ENCODE measurements at regions not wholly inside any gene's neighbourhood (a gene's known extent, or its start where the extent isn't known, plus 50 kb on each side); places are given as distances from the start of the nearest gene placed in this dataset.

DNA sequence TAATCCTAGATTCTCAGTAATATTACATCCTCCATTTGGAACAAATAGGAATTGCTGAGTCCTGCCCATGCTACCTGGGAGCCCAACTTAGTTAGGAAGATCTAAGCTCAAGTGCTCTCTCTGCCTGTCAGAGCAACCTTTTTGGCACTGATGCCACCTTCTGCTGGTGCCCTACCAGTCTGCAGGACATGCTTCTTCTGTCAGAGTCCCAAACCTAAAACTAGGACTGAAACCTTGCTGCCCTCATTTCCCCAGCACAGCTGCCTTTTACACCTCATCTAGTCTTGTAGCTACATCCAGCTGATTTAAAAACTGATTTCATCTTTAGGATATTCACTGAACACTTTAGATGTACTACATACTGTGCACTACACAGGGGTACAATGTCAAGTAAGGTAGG, 118.7 kb downstream of the LYPLAL1 start:
- Histone ChIP-seq H3K9ac (ENCODE audit: low read length) (no peak overlapping the region), H3K9me3 (ENCODE audit: control insufficient read depth, low read length) (no peaks in the 10 kb centered on the region), H3K4me3 (ENCODE audit: low read length) (no peak overlapping the region), H3K27me3 (replicated peaks; ENCODE audit: control insufficient read depth, insufficient read depth, low read length) (no peaks in the 10 kb centered on the region), H3K36me3 (ENCODE audit: control insufficient read depth, insufficient read depth, low read length, severe bottlenecking) (no peaks in the 10 kb centered on the region), H3K4me1 (ENCODE audit: control insufficient read depth, insufficient read depth, low read length) (peaks cover 15% of the 10 kb centered on the region)
- DNase-seq (ENCODE audit: low read depth) = no peak

DNA sequence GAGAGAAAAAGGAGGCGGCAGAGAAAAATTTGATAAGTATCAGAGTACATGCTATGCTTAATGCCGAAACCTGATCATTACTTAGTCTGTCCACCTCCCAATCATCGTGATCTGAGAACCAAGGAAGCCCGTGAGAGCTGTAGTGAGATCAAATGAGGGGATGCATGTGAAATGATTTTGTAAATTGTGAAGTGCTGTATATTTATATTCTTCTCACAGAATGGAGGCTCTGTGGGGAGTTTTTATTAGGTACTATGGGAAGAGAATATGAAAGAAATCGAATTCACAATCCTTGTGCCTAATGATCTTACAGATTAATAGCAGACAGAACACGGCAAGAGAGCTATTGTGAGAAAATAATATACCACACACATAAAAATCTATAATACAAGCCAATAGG, 115.5 kb downstream of the LYPLAL1 start:
- Histone ChIP-seq H3K9ac (ENCODE audit: low read length) (no peak overlapping the region), H3K9me3 (ENCODE audit: control insufficient read depth, low read length) (no peaks in the 10 kb centered on the region), H3K36me3 (ENCODE audit: control insufficient read depth, insufficient read depth, low read length, severe bottlenecking) (no peaks in the 10 kb centered on the region), H3K27me3 (replicated peaks; ENCODE audit: control insufficient read depth, insufficient read depth, low read length) (no peaks in the 10 kb centered on the region), H3K4me1 (ENCODE audit: control insufficient read depth, insufficient read depth, low read length) (peaks cover 7% of the 10 kb centered on the region), H3K4me3 (ENCODE audit: low read length) (no peak overlapping the region)
- no peak for DNase-seq (ENCODE audit: low read depth)

DNA sequence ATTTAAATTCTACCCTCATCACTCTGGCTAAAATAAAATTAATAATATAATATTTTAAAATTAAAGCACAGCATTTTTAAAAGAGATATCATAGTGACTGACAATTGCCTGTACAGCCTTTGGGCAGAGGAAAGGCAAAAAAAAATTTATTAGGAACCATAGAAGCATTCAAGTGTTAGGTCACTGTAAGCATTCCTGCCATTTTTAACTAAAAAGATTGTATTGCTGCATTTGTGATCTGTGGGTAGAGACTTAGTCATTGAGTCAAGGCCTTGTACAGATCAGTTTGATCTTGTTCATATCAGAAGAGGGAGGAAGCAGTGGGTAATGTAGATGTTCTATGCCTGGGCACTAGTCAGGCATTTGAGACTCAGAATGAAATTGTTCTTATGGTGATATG, 109.9 kb downstream of the LYPLAL1 start:
- H3K4me3 ChIP-seq (ENCODE audit: low read length) = no peak overlapping the region
- no peak overlapping the region for H3K9ac ChIP-seq (ENCODE audit: low read length)
- H3K4me1 ChIP-seq (ENCODE audit: control insufficient read depth, insufficient read depth, low read length) = no peaks in the 10 kb centered on the region
- DNase-seq (ENCODE audit: low read depth) = peak; percentile 16
- H3K27me3 ChIP-seq (replicated peaks; ENCODE audit: control insufficient read depth, insufficient read depth, low read length) = no peaks in the 10 kb centered on the region
- no peaks in the 10 kb centered on the region for H3K36me3 ChIP-seq (ENCODE audit: control insufficient read depth, insufficient read depth, low read length, severe bottlenecking)
- H3K9me3 ChIP-seq (ENCODE audit: control insufficient read depth, low read length) = no peaks in the 10 kb centered on the region

DNA sequence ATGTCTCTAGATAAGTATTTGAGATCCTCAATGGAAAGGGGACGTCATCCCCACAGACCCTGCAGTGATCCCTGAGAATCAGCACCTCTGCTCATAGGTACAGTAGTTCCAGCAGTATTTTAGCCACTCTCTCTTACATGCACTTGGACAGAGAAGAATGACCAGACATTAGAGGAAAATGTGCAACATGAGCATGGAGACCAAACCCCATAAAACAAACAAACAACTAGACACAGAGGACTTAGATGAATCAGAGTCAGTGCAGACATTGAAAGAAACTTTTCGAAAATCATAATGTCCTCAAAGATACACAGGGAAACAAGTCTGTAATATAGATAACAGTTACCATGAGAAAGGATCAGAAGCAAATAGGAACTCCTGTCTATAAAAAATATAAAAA, 108.2 kb downstream of the LYPLAL1 start:
- no peaks in the 10 kb centered on the region for H3K9me3 ChIP-seq (ENCODE audit: control insufficient read depth, low read length)
- no peaks in the 10 kb centered on the region for H3K27me3 ChIP-seq (replicated peaks; ENCODE audit: control insufficient read depth, insufficient read depth, low read length)
- no peak overlapping the region for H3K9ac ChIP-seq (ENCODE audit: low read length)
- H3K4me3 ChIP-seq (ENCODE audit: low read length) = no peak overlapping the region
- no peaks in the 10 kb centered on the region for H3K36me3 ChIP-seq (ENCODE audit: control insufficient read depth, insufficient read depth, low read length, severe bottlenecking)
- peak; percentile 35 for DNase-seq (ENCODE audit: low read depth)
- no peaks in the 10 kb centered on the region for H3K4me1 ChIP-seq (ENCODE audit: control insufficient read depth, insufficient read depth, low read length)

DNA sequence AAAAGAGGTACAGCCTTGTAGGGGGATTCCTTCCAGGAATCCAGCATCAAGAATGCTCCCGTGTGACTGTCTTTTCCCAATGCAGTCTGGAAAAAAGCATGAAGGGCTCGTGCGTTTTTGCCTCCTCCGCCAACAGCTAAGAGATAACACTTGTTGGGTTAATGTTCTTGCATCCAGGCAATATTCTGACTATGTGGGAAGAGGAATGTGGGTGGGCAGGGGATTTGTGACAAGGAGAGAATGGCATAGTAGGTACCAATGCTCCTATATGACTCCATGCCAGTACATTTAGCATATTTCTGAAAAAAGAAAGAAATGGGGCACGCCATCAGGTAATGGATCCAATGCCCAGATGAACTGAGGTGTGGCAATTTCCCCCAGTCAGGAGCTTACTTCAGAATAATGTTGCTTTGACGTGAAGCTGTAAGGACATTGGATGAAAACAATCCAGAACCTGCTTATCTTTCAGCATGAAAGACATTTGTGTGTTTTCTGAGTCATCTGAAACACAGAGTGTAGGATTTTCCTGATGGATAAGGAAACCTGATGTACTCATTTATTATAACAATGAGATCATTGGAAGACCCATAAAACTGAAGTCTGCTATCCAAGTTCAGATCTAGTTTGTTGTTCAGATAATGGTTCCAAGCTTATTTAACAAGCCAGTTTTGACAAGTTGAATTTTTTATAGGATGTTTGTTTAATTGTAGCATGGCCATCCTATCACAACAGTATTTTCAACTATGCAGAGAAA, 105.5 kb downstream of the LYPLAL1 start:
- H3K36me3 ChIP-seq (ENCODE audit: control insufficient read depth, insufficient read depth, low read length, severe bottlenecking) = no peaks in the 10 kb centered on the region
- H3K4me3 ChIP-seq (ENCODE audit: low read length) = no peak overlapping the region
- no peaks in the 10 kb centered on the region for H3K9me3 ChIP-seq (ENCODE audit: control insufficient read depth, low read length)
- no peak overlapping the region for H3K9ac ChIP-seq (ENCODE audit: low read length)
- no peaks in the 10 kb centered on the region for H3K4me1 ChIP-seq (ENCODE audit: control insufficient read depth, insufficient read depth, low read length)
- DNase-seq (ENCODE audit: low read depth) = no peak
- H3K27me3 ChIP-seq (replicated peaks; ENCODE audit: control insufficient read depth, insufficient read depth, low read length) = no peaks in the 10 kb centered on the region

DNA sequence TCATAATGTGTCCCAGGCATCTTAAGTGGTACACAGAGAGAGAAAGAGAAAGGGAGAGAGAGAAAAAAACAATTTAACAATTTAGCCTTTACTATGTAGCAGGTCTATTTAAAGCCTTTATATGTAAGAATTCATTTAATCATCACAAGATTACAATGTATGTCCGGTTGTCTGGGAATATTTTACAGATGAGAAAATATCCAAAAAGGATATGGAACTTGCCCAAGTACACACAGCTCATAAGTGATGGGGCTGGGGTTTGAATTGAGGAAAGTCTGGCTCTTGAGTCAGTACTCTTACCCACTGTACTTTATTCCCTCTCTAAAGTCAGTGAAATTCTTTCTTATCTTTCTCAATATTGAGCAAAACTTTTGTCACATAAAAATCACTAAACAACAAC, 104.6 kb downstream of the LYPLAL1 start:
- Histone ChIP-seq H3K36me3 (ENCODE audit: control insufficient read depth, insufficient read depth, low read length, severe bottlenecking) (no peaks in the 10 kb centered on the region), H3K9me3 (ENCODE audit: control insufficient read depth, low read length) (no peaks in the 10 kb centered on the region), H3K27me3 (replicated peaks; ENCODE audit: control insufficient read depth, insufficient read depth, low read length) (no peaks in the 10 kb centered on the region), H3K4me3 (ENCODE audit: low read length) (no peak overlapping the region), H3K9ac (ENCODE audit: low read length) (no peak overlapping the region), H3K4me1 (ENCODE audit: control insufficient read depth, insufficient read depth, low read length) (no peaks in the 10 kb centered on the region)
- no peak for DNase-seq (ENCODE audit: low read depth)

DNA sequence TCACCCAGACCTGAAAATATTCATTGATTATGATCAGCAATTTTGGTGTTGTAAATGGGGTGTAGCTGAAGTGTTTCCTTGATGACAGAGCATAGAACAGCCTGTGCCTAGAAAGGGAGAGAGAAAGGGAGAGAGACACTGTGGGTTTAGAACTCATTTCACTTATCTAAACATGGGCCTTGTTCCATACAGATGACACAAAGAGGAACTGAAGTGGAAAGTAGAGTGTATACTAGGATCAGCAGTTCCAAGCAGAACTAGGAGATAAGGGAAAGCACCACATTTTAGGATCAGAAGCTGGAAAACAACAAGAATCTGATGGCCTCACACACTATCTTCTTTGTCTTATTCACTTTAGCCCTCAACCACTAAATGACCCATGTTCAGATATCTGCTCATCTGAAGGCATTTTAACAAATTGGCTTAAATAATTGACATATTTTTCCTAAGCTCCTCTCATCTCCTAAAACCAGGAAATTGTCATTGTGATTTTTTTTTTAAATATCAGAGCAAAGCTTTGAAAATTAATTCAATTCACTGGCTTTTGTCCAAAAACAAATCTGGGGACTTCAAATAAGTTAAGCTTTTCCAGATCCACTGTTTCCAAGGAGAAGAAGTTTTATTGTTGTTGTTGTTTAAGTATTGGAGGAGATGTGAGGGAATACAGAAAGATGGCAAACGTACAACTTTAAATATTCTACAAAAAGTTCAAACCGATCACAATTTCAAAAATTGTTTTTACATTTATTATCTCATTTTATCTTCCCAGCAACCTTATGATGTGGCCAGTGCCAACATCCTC, 103.8 kb downstream of the LYPLAL1 start:
- peaks cover 4% of the 10 kb centered on the region for H3K4me1 ChIP-seq (ENCODE audit: control insufficient read depth, insufficient read depth, low read length)
- no peak for DNase-seq (ENCODE audit: low read depth)
- no peak overlapping the region for H3K9ac ChIP-seq (ENCODE audit: low read length)
- no peaks in the 10 kb centered on the region for H3K9me3 ChIP-seq (ENCODE audit: control insufficient read depth, low read length)
- no peaks in the 10 kb centered on the region for H3K27me3 ChIP-seq (replicated peaks; ENCODE audit: control insufficient read depth, insufficient read depth, low read length)
- H3K36me3 ChIP-seq (ENCODE audit: control insufficient read depth, insufficient read depth, low read length, severe bottlenecking) = no peaks in the 10 kb centered on the region
- H3K4me3 ChIP-seq (ENCODE audit: low read length) = no peak overlapping the region

DNA sequence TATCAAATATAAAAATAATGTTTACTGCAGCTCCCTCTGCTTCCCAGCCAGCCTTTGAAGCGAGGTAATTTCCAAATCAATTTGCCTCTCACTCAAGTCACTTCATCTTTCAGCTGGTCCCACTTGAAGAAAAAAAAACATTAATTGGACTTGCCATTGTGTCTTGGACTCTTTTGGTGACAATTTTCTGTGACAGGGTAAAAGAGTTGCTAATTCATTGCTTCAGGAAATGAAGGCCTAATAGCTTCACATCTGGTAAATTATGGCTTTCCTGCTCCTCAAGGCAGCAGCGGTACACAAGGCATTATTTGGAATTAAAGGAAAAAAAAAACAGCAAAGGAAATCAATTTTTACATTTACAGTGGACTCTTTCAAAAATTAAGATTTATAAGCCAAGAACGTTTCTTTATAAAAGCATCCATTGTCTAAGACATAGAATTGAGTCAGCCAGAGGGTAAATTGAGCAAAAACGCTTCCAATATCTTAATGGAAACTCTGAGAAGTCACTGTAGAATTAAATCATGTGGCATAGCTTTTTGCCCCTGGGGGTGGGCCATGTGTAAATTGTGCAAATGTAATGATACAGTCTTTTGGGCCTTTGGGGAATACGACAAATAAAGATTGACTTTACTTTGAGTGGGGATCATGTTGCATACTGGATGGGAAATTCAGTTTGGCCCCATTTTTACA, 102.5 kb downstream of the LYPLAL1 start:
- Histone ChIP-seq H3K4me3 (ENCODE audit: low read length) (no peak overlapping the region), H3K9me3 (ENCODE audit: control insufficient read depth, low read length) (no peaks in the 10 kb centered on the region), H3K4me1 (ENCODE audit: control insufficient read depth, insufficient read depth, low read length) (peaks cover 17% of the 10 kb centered on the region), H3K36me3 (ENCODE audit: control insufficient read depth, insufficient read depth, low read length, severe bottlenecking) (no peaks in the 10 kb centered on the region), H3K27me3 (replicated peaks; ENCODE audit: control insufficient read depth, insufficient read depth, low read length) (no peaks in the 10 kb centered on the region), H3K9ac (ENCODE audit: low read length) (no peak overlapping the region)
- DNase-seq (ENCODE audit: low read depth) = no peak

DNA sequence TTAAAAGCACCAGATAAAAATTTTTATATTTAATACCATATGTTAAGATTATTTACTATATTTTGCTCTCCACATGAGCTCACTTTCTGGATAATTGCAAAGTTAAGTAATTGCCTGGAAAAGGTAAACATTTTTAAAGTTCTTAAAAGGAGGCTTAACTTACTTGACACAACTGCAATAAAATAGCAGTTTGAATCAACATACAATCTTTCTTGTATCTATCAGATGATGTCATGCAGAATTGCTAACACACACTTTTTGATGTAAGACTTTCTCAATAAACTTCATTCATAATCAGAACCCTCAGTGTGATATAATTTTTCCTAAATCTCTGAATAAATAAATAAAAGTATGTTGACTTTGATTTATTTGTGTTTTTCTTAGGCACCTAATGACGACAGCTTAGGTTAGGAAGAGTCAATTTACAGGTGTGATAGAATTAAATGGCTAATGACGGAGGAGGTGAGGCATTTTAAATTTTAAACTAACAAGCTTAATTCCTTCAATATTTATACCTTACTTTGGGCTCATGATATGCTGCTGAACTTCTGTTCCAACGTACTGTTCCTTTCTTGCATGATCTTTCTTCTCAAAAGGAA, 99.5 kb downstream of the LYPLAL1 start:
- peaks cover 19% of the 10 kb centered on the region for H3K4me1 ChIP-seq (ENCODE audit: control insufficient read depth, insufficient read depth, low read length)
- no peak overlapping the region for H3K9ac ChIP-seq (ENCODE audit: low read length)
- H3K9me3 ChIP-seq (ENCODE audit: control insufficient read depth, low read length) = no peaks in the 10 kb centered on the region
- no peaks in the 10 kb centered on the region for H3K27me3 ChIP-seq (replicated peaks; ENCODE audit: control insufficient read depth, insufficient read depth, low read length)
- no peaks in the 10 kb centered on the region for H3K36me3 ChIP-seq (ENCODE audit: control insufficient read depth, insufficient read depth, low read length, severe bottlenecking)
- no peak for DNase-seq (ENCODE audit: low read depth)
- no peak overlapping the region for H3K4me3 ChIP-seq (ENCODE audit: low read length)

DNA sequence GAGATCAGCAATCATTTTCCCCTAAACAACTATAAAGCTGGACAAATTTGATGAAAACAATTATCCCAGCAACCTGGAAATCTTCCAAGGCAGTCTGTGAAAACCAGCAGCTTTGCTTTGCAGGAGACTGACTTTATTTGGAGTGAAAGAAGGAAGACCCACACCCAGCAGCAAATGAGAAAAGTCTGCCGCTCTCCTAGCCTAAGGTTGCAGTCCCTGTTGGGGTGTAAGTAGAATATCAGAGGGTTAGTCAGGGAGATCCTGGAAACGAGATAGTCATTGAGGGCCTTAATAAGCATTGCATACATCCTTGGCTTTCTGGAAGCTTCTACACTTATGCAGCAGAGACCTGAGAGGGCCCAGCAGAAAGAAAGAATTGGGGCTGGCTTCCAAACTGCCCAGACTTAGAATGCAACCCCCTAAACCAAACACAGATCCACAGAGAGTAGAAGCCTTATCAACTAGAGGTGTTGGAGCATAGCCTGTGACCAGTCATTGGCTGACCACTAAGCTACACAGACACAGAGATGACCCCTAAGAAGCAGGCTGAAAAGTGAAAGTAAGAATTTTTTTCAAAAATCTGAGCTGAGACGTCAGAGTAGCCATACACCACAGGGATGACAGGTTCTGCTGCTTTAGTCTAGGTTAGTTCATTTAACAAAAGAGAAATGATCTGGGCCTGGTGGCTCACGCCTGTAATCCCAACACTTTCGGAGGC, 98.3 kb downstream of the LYPLAL1 start:
- peak; percentile 27 for DNase-seq (ENCODE audit: low read depth)
- peak overlapping the region; percentile 71 for H3K9ac ChIP-seq (ENCODE audit: low read length)
- peaks cover 19% of the 10 kb centered on the region for H3K4me1 ChIP-seq (ENCODE audit: control insufficient read depth, insufficient read depth, low read length)
- no peaks in the 10 kb centered on the region for H3K36me3 ChIP-seq (ENCODE audit: control insufficient read depth, insufficient read depth, low read length, severe bottlenecking)
- H3K4me3 ChIP-seq (ENCODE audit: low read length) = peak overlapping the region; percentile 73
- no peaks in the 10 kb centered on the region for H3K9me3 ChIP-seq (ENCODE audit: control insufficient read depth, low read length)
- no peaks in the 10 kb centered on the region for H3K27me3 ChIP-seq (replicated peaks; ENCODE audit: control insufficient read depth, insufficient read depth, low read length)
